Esophagus muscularis mucosa (tissue), 4 donors: ENCODE measurements at regions not wholly inside any gene's neighbourhood (a gene's known extent, or its start where the extent isn't known, plus 50 kb on each side); places are given as distances from the start of the nearest gene placed in this dataset.

Source experiments
- DNase-seq: peaks from one replicate; pipeline ENCODE4 v3.0.0-alpha.2; 2017; ENCODE audit errors: extremely low spot score
- H3K27ac ChIP-seq, 4 donors: fragments of 200-600 bp; sonication (generic); replicated peaks in 1 of 4; 1 replicate in 3 of 4; 2 replicates in 1 of 4; pipeline ENCODE4 v1.5.1; 2016 to 2019; ENCODE audit warnings: mild to moderate bottlenecking in 1 of 4
- H3K27me3 ChIP-seq, 4 donors: fragments of 200-600 bp; sonication (generic); one replicate each; pipeline versions ENCODE4 v1.5.1 to v1.6.0; 2016 to 2019
- H3K36me3 ChIP-seq, 4 donors: fragments of 200-600 bp; sonication (generic); one replicate each; pipeline ENCODE4 v1.5.1; 2016 to 2019
- H3K4me1 ChIP-seq, 4 donors: fragments of 200-600 bp; sonication (generic); one replicate each; pipeline ENCODE4 v1.5.1; 2016 to 2019
- H3K4me3 ChIP-seq, 4 donors: fragments of 200-600 bp; sonication (generic); 1 replicate in 2 of 4; 2 replicates in 2 of 4; pipeline ENCODE4 v1.5.1; 2016 to 2019; ENCODE audit warnings: mild to moderate bottlenecking in 4 of 4, moderate library complexity in 1 of 4
- H3K9me3 ChIP-seq, 4 donors: fragments of 200-600 bp; sonication (generic); 1 replicate in 3 of 4; 2 replicates in 1 of 4; pipeline ENCODE4 v1.5.1; 2016 to 2019
- CTCF ChIP-seq, 3 experiments: fragments of 200-600 bp in 2 of 3; fragments of 450-650 bp in 1 of 3; sonication (generic) in 2 of 3; IDR thresholded peaks; one replicate each; pipeline ENCODE4 v1.5.1; 2017 to 2019; ENCODE audit warnings: antibody characterized with exemption in 3 of 3, mild to moderate bottlenecking in 2 of 3, moderate library complexity in 1 of 3
- EP300 ChIP-seq: sonication (generic); formaldehyde crosslinking; IDR thresholded peaks from one replicate; pipeline ENCODE4 v1.6.1; 2017; ENCODE audit warnings: antibody characterized with exemption
- POLR2A ChIP-seq: fragments of 450-650 bp; IDR thresholded peaks from one replicate; pipeline ENCODE4 v1.6.1; 2017; ENCODE audit warnings: antibody characterized with exemption, moderate library complexity, mild to moderate bottlenecking, low read depth
- POLR2AphosphoS5 ChIP-seq, 2 donors: sonication (generic); formaldehyde crosslinking; IDR thresholded peaks; one replicate each; pipeline ENCODE4 v1.6.1; 2017; ENCODE audit warnings: antibody characterized with exemption in 2 of 2
- WGBS: methylation state at CpG from one replicate; pipeline ENCODE4 v1.1.5; 2018; 5-methylcytosine and 5-hydroxymethylcytosine counted together
- intact Hi-C: fragments of 100-400 bp; cut with DNase I; formaldehyde crosslinking; loops from one replicate; pipeline ENCODE4 v1.15.1; 2023

GRCh38 chr2:83481436-83481835, 977.6 kb downstream of the SUCLG1 start:
- Histone ChIP-seq H3K4me1 (peaks cover 0 to 15% (median 9%) of the 10 kb centered on the region in 4 donors), H3K27me3 (peaks cover 0 to 3% (median 0%) of the 10 kb centered on the region in 4 donors), H3K4me3 (no peak overlapping the region), H3K9me3 (no peaks in the 10 kb centered on the region), H3K27ac (no peak overlapping the region), H3K36me3 (no peaks in the 10 kb centered on the region)
- DNase-seq: no peak
- intact Hi-C loops: no loop called here
- no peak for TF ChIP-seq POLR2A
- no peak for TF ChIP-seq POLR2AphosphoS5 (IDR thresholded peaks at IDR 0.05)
- TF ChIP-seq CTCF (IDR thresholded peaks at IDR 0.05): no peak
- TF ChIP-seq EP300: no peak

GRCh38 chr2:83478037-83478436, 981.0 kb downstream of the SUCLG1 start:
- TF ChIP-seq POLR2A: no peak
- no peak for TF ChIP-seq CTCF (IDR thresholded peaks at IDR 0.05)
- TF ChIP-seq POLR2AphosphoS5 (IDR thresholded peaks at IDR 0.05): no peak
- TF ChIP-seq EP300: no peak
- no peak for DNase-seq
- Histone ChIP-seq H3K9me3 (no peaks in the 10 kb centered on the region), H3K27ac (no peak overlapping the region), H3K27me3 (no peaks in the 10 kb centered on the region), H3K36me3 (no peaks in the 10 kb centered on the region), H3K4me1 (peaks cover 0 to 15% (median 9%) of the 10 kb centered on the region in 4 donors), H3K4me3 (no peak overlapping the region)
- whole genome bisulfite sequencing: 72% methylated on average over 4 of the region's 4 CpGs
- intact Hi-C loops: no loop called here

GRCh38 chr2:83475371-83475770, 983.7 kb downstream of the SUCLG1 start:
- intact Hi-C loops: no loop called here
- Histone ChIP-seq H3K4me3 (no peak overlapping the region), H3K4me1 (peaks cover 0 to 5% (median 1%) of the 10 kb centered on the region in 4 donors), H3K27me3 (no peaks in the 10 kb centered on the region), H3K36me3 (no peaks in the 10 kb centered on the region), H3K27ac (no peak overlapping the region), H3K9me3 (no peaks in the 10 kb centered on the region)
- DNase-seq: no peak
- TF ChIP-seq EP300: no peak
- no peak for TF ChIP-seq POLR2A
- TF ChIP-seq POLR2AphosphoS5 (IDR thresholded peaks at IDR 0.05): no peak
- TF ChIP-seq CTCF (IDR thresholded peaks at IDR 0.05): no peak
- 97% methylated on average over 2 of the region's 2 CpGs for WGBS

- intact Hi-C loops: no loop called here
- Histone ChIP-seq H3K4me3 (no peak overlapping the region), H3K27me3 (no peaks in the 10 kb centered on the region), H3K4me1 (no peaks in the 10 kb centered on the region), H3K36me3 (no peaks in the 10 kb centered on the region), H3K9me3 (no peaks in the 10 kb centered on the region), H3K27ac (no peak overlapping the region)
- WGBS: 68% methylated on average over 1 of the region's 1 CpG
- DNase-seq: no peak
- TF ChIP-seq POLR2AphosphoS5 (IDR thresholded peaks at IDR 0.05): no peak
- no peak for TF ChIP-seq EP300
- TF ChIP-seq CTCF (IDR thresholded peaks at IDR 0.05): no peak
- no peak for TF ChIP-seq POLR2A
These were observed 987.4 kb downstream of the SUCLG1 start for GRCh38 chr2:83471655-83472054.

GRCh38 chr2:83470928-83471327, 988.2 kb downstream of the SUCLG1 start:
- Histone ChIP-seq H3K27me3 (no peaks in the 10 kb centered on the region), H3K4me3 (no peak overlapping the region), H3K36me3 (no peaks in the 10 kb centered on the region), H3K4me1 (no peaks in the 10 kb centered on the region), H3K9me3 (no peaks in the 10 kb centered on the region), H3K27ac (no peak overlapping the region)
- intact Hi-C loops: no loop called here
- no peak for DNase-seq
- TF ChIP-seq CTCF (IDR thresholded peaks at IDR 0.05): no peak
